ENCODE measurements at regions not wholly inside any gene's neighbourhood (a gene's known extent, or its start where the extent isn't known, plus 50 kb on each side); places are given as distances from the start of the nearest gene placed in this dataset.

- ATAC-seq, result no peak
These were observed 638.1 kb upstream of the BOD1L1 start for GRCh38 chr4:14265651-14266050.

GRCh38 chr4:14267373-14268060 lies 640.0 kb upstream of the BOD1L1 start:
- Histone ChIP-seq H3K4me2 (no peak overlapping the region), H3K4me3 (no peak overlapping the region), H3F3A (replicated peaks; ENCODE audit: low read depth) (no peaks in the 10 kb centered on the region), H3K9me2 (ENCODE audit: insufficient read depth) (peaks cover 13% of the 10 kb centered on the region; the same call in 1 of the 2 replicates), H3K36me3 (ENCODE audit: insufficient read depth) (no peaks in the 10 kb centered on the region), H3K27ac (ENCODE audit: low read depth) (no peak overlapping the region), H2AFZ (no peak overlapping the region), H3K27me3 (ENCODE audit: insufficient read depth) (no peaks in the 10 kb centered on the region), H4K20me1 (replicated peaks; ENCODE audit: insufficient read depth) (no peaks in the 10 kb centered on the region), H3K79me2 (replicated peaks; ENCODE audit: insufficient read depth) (no peaks in the 10 kb centered on the region), H3K4me1 (ENCODE audit: insufficient read depth) (no peaks in the 10 kb centered on the region)
- ATAC-seq (no peak), DNase-seq (ENCODE audit: low spot score) (no peak)
- no peaks in the 10 kb centered on the region; the same call in 2 of the 3 replicates for H3K4me1 Mint-ChIP-seq
- H3K27me3 Mint-ChIP-seq (ENCODE audit: insufficient read depth, low read depth, poor library complexity), result no peaks in the 10 kb centered on the region
- H3K4me3 Mint-ChIP-seq, result no peak overlapping the region
- H3K36me3 Mint-ChIP-seq (ENCODE audit: low read depth), result no peaks in the 10 kb centered on the region
- no peak overlapping the region for H3K27ac Mint-ChIP-seq
- H3K9me3 Mint-ChIP-seq, result no peaks in the 10 kb centered on the region
- no peak for TF ChIP-seq NANOG (IDR thresholded peaks at IDR 0.05; ENCODE audit: borderline replicate concordance)
- no peak for TF ChIP-seq REST (IDR thresholded peaks at IDR 0.05; ENCODE audit: unreplicated experiment)
- TF ChIP-seq CTCF (conservative IDR thresholded peaks at IDR 0.05; ENCODE audit: low read depth in 2 of 2), result no peak
- no peak for TF ChIP-seq ZNF462 (CRISPR knock-in tag; IDR thresholded peaks at IDR 0.05)
- TF ChIP-seq JUNB (IDR thresholded peaks at IDR 0.05; ENCODE audit: unreplicated experiment), result no peak
- TF ChIP-seq EZH2phosphoT487 (IDR thresholded peaks at IDR 0.05; ENCODE audit: unreplicated experiment), result no peak
- TF ChIP-seq ETS1 (IDR thresholded peaks at IDR 0.05), result no peak
- no peak for TF ChIP-seq ZNF331 (CRISPR knock-in tag; IDR thresholded peaks at IDR 0.05; ENCODE audit: low read depth)

More at GRCh38 chr4:14265651-14266050, 638.1 kb upstream of the BOD1L1 start:
- Mint-ChIP-seq H3K27ac (no peak overlapping the region), H3K36me3 (ENCODE audit: low read depth) (no peaks in the 10 kb centered on the region), H3K27me3 (ENCODE audit: insufficient read depth, low read depth, poor library complexity) (no peaks in the 10 kb centered on the region), H3K4me1 (no peaks in the 10 kb centered on the region; the same call in 2 of the 3 replicates), H3K4me3 (no peak overlapping the region), H3K9me3 (no peaks in the 10 kb centered on the region)
- no peak for DNase-seq (ENCODE audit: low spot score)
- no peak overlapping the region for H3K4me2 ChIP-seq
- no peaks in the 10 kb centered on the region for H3K79me2 ChIP-seq (replicated peaks; ENCODE audit: insufficient read depth)
- H2AFZ ChIP-seq, result no peak overlapping the region
- no peak for TF ChIP-seq JUNB (IDR thresholded peaks at IDR 0.05; ENCODE audit: unreplicated experiment)
- peaks cover 13% of the 10 kb centered on the region; the same call in 1 of the 2 replicates for H3K9me2 ChIP-seq (ENCODE audit: insufficient read depth)
- no peaks in the 10 kb centered on the region for H3K4me1 ChIP-seq (ENCODE audit: insufficient read depth)
- H3K27ac ChIP-seq (ENCODE audit: low read depth), result no peak overlapping the region
- no peaks in the 10 kb centered on the region for H4K20me1 ChIP-seq (replicated peaks; ENCODE audit: insufficient read depth)
- H3K27me3 ChIP-seq (ENCODE audit: insufficient read depth), result no peaks in the 10 kb centered on the region
- H3F3A ChIP-seq (replicated peaks; ENCODE audit: low read depth), result no peaks in the 10 kb centered on the region
- H3K36me3 ChIP-seq (ENCODE audit: insufficient read depth), result no peaks in the 10 kb centered on the region
- H3K4me3 ChIP-seq, result no peak overlapping the region

Data from GM23338 (cell line).